Choroid plexus epithelial cell (primary cell): ENCODE measurements at regions not wholly inside any gene's neighbourhood (a gene's known extent, or its start where the extent isn't known, plus 50 kb on each side); places are given as distances from the start of the nearest gene placed in this dataset.
A peak's percentile ranks its signal among the peaks of the same experiment; 100 is the strongest.

Source experiments
- DNase-seq: peaks from one replicate; pipeline ENCODE4 v3.0.0-alpha.2; 2010; ENCODE audit warnings: low read depth
- H3K4me3 ChIP-seq: 2 replicates; pipeline ENCODE4 v1.5.1; 2011; ENCODE audit warnings: low read depth, mild to moderate bottlenecking, control low read depth, low read length, moderate library complexity
- TF ChIP-seq, protein P1 (sequence below): conservative IDR thresholded peaks from 2 replicates; pipeline ENCODE4 v1.5.1; 2011; ENCODE audit warnings: low read depth, mild to moderate bottlenecking, control low read depth, inconsistent platforms, low read length, moderate library complexity

DNA sequence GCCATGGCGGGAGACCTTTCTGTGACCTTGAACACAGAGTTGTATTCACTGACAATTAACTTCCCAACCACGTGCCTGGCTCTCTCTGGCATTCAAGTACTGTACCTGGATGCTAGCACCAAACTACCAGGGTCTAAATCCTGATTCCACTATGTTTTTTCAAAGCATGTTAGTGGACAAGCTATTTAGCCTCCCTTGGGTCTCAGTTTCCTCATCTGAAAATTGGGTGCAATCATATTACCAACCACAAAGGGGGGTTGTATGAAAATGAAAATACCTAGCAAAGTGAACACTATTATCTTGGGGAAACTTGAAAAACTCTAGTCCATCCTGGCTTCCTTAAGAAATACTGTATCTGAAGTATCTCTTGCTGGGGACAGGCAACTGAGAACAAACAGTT lies 308.7 kb upstream of the SGK1 start:
- no peak overlapping the region for H3K4me3 ChIP-seq
- DNase-seq = no peak
- TF ChIP-seq, protein P1, sequence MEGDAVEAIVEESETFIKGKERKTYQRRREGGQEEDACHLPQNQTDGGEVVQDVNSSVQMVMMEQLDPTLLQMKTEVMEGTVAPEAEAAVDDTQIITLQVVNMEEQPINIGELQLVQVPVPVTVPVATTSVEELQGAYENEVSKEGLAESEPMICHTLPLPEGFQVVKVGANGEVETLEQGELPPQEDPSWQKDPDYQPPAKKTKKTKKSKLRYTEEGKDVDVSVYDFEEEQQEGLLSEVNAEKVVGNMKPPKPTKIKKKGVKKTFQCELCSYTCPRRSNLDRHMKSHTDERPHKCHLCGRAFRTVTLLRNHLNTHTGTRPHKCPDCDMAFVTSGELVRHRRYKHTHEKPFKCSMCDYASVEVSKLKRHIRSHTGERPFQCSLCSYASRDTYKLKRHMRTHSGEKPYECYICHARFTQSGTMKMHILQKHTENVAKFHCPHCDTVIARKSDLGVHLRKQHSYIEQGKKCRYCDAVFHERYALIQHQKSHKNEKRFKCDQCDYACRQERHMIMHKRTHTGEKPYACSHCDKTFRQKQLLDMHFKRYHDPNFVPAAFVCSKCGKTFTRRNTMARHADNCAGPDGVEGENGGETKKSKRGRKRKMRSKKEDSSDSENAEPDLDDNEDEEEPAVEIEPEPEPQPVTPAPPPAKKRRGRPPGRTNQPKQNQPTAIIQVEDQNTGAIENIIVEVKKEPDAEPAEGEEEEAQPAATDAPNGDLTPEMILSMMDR = no peak

DNA sequence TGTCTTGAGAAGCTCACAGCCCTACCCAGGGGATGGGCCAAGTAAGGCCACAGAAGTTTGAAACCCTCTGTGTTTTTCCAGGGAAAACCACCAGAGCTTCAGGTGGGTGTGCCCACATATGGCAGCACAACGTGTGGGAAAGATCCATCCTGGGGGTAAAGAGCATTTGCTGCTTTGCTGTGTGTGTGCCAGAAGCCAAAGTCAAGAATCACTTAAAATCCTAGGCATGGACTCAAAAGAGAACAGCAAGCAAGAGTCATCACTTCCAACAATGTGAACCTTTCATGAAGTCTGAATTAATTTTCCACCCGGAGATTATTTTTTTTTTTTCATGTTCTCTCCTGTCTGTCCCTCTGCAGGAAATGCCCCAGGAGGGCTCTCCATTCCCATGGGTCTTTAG lies 308.2 kb upstream of the SGK1 start:
- TF ChIP-seq, protein P1 = no peak
- no peak overlapping the region for H3K4me3 ChIP-seq
- no peak for DNase-seq

DNA sequence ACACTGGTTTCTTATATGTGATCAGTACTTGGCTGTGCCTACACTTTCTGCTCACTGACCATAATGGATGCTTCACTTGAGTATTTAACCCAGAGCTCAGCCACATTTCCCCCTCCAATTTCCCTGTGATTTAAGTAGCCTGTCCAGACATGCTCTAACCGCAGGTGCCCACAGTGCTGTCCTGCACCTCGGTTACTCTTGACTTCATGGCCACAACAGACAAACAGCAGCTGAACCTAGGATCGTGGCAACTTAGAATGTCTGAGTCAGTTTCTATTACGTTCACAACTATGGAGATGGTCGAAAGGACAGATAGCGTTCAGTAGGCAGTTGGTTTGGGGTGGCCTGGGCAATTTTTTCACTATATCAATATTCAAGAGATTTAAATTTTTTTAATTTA lies 306.9 kb upstream of the SGK1 start:
- H3K4me3 ChIP-seq = no peak overlapping the region
- TF ChIP-seq, protein P1 = no peak
- DNase-seq = no peak

DNA sequence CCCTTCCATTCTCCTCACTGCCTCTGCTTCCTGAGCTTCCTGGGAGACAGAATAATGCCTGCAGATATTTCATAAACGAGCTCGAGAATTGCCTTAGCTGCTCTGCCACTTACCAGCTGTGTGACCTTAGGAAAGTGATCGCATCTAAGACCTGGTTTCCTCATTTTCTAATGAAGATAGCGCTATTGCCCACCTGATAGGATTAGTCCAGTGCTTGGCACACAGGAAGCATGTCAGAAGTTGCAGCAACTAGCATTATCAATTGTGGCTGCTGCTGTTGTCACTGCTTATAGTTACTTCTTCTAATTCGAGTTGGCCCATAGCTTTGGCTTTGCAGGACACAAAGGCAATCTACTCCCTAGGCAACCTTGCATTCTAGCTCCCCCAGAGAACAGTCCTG lies 305.5 kb upstream of the SGK1 start:
- TF ChIP-seq, protein P1 = no peak
- no peak for DNase-seq
- no peak overlapping the region for H3K4me3 ChIP-seq

DNA sequence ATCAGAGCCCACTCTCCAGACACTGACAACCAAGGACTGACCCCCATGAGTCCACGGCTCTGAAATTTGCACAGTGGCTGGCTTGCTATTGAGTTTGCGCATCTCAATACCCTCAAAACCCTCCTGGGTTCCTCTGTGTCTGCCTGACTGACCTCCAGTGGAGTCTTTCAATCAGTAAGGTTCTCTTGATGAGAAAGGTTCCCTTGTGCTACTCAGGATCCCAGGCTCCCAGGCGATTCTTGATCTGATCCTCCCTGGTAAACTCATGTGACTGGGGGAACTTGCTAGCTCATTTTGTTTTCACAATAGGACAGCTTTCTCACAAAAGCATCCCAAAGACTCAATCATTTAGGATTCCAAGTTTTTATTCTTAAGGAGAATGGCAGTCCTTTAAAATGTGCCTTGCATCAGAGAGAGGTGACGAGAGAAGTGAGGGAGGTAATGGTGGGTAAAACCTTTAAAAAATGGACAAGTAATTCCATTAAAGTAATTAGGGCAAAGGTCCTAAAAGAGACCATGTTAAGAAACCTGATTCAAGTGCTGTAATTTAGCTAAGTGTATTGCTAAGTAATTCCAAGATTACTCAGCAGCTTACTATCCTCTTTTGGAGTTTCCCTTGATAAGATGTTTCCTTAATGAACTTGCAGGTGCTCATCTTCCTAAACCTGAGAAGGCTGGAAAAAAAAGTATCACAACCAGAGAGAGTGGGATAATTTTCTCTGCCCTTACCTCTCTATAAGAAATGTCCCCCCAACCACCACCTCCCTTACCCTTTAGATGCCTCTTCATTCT lies 304.7 kb upstream of the SGK1 start:
- no peak for DNase-seq
- H3K4me3 ChIP-seq = no peak overlapping the region
- TF ChIP-seq, protein P1 = no peak

DNA sequence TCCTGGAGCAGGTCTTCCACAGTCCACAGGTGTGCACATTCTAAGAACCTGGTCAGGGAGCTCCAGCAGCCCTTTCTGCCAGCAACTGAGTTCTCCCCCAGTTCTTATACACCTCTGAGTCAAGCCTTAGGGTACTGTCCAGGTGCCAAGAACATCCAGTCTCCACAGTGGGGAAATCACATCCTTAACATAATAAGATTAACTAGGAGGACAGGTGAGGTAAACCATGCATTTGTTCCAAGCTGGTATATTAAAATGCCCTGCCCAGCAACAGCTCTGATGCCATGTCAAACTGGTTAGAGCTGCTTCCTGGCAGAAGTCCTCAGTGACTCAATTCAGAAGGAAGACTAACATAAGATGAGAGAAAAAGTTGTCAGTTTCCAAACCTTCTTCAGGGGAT lies 303.9 kb upstream of the SGK1 start:
- H3K4me3 ChIP-seq = no peak overlapping the region
- TF ChIP-seq, protein P1 = no peak
- no peak for DNase-seq

DNA sequence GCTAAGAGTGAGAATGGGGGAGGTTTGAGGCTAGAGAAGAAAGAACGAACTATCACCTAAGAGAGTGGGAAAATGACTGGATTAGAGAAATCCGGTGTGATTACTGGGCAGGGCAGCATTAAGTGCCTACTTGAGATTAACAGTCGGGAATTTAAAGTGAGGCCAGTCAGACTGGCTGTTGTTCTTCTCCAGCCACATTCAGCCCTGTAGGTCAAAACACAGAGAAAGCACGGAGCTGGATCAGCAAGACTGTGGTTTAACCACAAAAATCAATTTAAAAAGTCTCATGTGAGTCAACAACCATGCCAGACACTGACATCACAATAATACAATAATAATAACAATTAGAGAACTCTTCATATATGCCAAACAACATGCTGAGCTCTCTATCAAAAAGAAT lies 301.9 kb upstream of the SGK1 start:
- peak; percentile 91 for DNase-seq
- H3K4me3 ChIP-seq = no peak overlapping the region

More for the DNA sequence above, 301.9 kb upstream of the SGK1 start:
- TF ChIP-seq, protein P1 = no peak
